Stimulated activated CD4-positive, alpha-beta T cell treated with anti-CD3 and anti-CD28 coated beads, TNF-alpha, amount 100 ng/mL, for 24 hours (primary cell): ENCODE measurements at regions not wholly inside any gene's neighbourhood (a gene's known extent, or its start where the extent isn't known, plus 50 kb on each side); places are given as distances from the start of the nearest gene placed in this dataset.
"Not testable (repeated sequence)": the region's sequence is repeated elsewhere in the genome, so short reads cannot be mapped to it uniquely, and the experiment has no call there.

Experiments
- DNase-seq, 3 experiments: peaks; one replicate each; pipeline ENCODE4 v3.0.0-alpha.2; 2020; ENCODE audit warnings: low read depth in 3 of 3

- DNase-seq = no peak
Measured at GRCh38 chr9:73996844-73997243, 500.3 kb upstream of the RORB start.

- no peak for DNase-seq
Measured at GRCh38 chr9:74001382-74001781, 495.8 kb upstream of the RORB start.

DNA sequence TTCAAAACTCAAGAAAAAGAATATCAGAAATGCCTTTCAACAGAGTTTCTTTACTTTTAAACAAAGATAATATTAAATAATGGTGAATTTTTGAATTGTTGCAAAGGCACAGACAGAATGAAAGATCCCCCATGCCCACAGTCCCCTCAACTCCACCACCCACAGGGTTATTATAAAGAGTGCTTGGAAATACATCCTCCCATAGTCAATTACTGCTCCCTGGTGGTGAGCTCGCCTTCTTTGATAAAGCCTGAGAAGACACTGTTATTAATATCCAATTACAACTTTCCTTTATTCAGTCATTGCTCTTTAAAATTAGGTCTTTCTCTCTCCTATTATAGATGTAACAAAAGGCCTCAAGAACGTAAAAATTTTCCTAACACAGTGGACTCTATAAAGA lies 490.2 kb upstream of the RORB start:
- DNase-seq = no peak

DNA sequence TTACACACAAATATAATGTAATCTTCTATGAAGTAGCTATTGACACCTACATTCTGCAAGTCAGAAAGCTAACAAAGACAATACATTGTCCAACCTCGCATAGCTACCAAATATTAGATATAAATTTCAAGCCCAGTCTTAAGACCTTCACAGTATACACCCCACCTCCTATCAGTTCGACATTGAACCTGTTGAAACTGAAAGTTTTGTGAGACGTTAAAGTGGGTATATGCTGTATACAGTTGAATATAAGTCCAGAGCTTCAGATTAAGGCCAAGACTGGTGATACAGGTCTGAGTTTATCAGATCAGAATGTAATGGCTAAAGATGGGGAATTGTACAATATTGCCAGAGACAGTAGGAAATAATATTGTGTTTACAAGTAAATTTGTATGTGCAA lies 489.3 kb upstream of the RORB start:
- DNase-seq = no peak

DNA sequence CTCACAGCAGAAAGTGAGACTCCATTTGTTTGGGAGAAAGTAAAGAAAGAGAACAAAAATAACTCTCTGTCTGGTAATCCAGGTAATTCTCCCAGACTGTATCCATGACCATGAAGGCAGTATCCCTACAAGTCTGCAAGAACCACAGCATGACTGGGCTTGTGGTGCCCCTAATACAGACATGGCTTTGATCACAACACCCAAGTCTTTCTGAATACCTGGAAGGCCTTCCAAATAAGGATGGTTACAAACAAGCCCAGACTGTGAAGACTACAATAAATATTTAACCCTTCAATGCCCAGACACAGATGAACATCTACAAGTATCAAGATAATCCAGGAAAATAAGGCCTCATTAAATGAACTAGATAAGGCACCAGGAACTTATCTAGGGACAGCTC lies 481.1 kb upstream of the RORB start:
- no peak for DNase-seq

DNA sequence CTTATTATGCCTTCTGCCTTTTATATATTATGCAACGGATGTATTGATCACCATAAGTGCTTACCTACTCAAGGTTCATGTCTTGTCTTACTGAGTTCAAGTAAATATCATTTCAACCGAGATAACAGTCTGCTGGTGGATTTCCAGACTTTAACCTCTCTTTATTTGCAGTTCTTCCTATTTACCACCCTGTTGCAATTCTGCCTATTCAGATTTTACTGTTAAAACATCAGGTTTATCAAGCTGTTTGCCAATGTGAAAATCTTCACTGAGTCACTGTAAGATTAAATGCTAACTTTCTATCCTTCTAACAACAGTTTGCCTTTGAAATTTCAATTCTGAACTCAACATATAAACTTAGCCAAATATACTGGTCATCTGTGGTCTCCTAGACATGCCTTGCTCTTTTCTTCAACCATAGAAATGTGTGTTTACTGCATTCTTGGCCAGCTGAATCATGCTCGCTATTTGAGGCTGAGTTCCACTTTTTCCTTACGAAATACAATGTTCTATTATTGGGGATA lies 471.7 kb upstream of the RORB start:
- DNase-seq = no peak

DNA sequence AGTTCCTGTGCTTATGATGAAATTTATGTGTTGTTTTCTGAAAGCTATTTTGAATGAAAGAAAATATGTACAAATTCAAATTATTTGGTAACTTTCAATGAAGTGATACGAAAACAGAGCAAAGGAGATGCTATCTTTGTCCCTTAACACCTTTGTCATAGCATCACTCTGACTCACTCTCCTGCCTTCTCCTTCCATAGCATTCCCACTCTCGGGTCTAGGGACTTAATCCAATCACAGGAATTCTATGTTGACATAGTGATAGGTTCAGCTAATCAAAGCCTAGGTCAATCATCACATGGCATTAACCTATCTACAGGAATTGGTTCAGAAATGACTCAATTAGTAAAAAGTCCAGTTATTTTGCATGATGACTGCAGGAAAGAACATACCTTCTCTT lies 464.7 kb upstream of the RORB start:
- DNase-seq = no peak

DNA sequence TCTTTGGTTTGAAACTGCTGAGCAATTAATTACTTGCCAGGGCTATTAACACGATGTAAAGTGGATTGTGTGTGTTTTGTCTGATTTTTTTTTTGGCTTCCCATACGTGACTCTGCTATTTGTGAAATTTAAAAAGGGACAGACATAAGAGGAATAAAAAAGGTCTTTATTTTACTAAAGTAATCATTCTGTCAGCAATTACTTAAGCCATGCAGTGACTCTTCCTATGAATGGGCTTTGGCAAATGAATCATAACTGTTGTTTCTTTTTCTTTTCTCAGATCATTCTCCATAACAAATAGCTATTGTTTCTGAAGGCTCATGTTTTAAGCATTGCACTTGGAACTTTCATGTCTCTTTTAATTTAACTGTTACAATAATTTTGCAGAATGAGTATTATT lies 461.3 kb upstream of the RORB start:
- no peak for DNase-seq

DNA sequence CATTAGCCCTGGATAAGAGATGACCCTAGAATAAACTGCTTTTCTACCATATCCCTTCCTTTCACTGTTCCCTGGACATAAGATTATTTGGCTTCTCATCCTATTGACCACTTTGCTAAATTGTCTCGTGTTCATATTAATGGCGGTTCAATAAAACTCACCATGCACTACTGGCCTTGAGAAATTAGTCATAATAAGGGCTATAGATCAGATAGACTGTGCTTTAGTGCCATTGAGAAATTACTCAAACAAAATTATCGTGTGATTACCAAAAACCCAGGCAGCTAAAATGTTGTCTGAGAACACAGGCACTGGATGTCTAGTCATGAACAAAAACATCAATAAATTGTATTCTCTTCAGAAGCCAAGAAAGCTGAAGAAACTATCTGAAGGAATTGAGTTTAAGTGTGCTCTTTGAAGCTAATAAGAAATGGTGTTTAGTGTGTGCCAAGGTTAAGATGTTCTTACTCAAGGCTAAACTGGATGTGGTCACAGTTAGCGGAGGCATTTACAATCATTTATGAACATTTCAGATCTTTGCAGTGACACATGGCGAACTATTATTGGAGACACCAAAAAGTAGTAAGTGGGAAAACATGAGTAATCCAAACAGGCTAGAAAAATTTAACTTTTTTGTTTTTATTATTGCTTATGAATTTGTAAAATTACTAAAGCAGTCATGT lies 460.4 kb upstream of the RORB start:
- no peak for DNase-seq

DNA sequence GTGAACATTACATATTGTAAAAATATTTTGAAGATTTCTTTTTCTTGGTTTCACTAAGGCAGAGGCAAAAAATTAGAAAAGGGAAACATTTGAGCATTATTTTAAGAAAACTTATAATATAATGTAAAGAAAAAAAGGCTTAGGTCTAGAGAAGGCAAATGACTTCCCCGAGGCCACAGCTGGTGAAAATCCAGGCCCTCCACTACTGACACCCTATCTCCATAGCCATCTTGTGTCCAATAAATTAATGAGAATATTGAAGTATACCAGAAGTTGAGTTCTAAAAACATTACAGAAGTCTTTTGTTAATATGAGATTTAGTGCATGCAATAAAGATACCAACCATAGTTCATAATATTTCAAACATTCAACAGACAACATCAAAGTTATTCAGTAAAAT lies 459.9 kb upstream of the RORB start:
- DNase-seq = no peak

DNA sequence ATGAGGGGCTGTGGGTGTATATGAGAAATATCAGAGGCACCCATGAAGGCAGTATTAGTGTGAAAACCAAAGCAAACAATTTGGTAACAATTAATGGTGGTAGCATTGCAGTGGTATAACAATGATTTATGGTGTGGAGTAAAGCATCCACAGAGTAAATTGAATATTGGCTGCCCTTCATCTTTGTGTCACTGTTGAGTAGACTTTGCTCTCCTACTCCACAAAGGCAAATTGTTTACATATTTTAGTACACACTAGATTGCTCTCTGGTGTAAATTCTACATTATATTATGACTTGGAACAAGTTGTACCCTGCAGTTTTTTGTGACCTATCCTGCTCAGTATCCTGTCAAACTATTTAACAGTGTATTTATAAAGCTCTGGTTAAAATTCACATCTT lies 455.5 kb upstream of the RORB start:
- no peak for DNase-seq

DNA sequence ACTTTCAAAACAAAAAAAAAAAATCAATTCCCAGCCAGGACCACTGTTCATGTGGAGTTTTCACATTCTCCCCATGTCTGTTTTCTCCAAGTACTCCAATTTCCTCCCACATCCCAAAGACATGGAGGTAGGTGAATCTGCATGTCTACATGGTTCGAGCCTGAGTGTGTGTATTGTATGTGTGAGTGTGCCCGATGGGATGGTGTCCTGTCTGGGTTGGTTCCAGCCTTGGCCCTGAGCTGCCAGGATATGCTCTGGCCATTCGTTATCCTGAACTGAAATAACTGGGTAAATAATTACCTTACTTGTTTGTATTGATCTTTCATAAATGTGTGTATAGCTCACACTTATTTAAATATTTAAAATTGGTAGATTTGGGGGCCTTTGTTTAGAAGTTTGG lies 452.3 kb upstream of the RORB start:
- no peak for DNase-seq

- no peak for DNase-seq
Measured at GRCh38 chr9:74056023-74056422, 441.1 kb upstream of the RORB start.

GRCh38 chr9:74057051-74057450 lies 440.1 kb upstream of the RORB start:
- DNase-seq = not testable (repeated sequence)

DNA sequence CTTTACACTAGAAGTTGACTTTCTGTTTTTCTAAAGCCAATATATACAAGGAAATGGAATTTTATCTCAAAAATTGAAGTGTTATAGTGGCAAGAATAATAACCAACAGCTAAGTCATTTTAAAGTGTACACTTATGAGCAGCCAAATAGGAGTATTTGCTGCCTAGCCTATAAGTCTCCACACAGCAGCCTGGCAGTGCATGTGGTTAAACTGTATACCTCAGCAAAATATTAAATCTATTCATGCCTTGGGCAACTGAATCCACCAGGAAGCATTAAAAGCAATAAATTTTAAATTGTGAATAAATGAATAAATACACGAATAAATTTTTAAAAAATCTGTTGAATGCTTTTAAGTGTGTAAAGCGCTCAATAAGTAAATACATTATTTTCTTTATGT lies 432.4 kb upstream of the RORB start:
- no peak for DNase-seq

DNA sequence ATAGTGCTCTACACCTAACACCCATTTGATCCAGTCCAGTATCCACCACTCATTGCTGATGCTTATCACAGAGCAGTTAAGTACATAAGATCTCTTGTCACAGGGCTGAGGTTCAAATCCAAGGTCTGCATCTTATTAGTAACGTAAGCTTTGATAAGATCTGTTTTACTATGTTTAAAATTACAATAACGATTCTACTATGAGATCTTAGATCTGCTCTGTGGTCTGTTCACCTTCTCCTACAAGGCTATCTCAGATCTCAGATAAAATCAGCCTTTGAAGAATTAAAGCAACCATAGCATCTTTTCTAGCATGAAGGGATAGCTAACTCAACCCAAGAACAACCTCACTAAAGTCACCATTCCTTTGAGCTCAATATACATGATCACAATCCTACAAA lies 431.0 kb upstream of the RORB start:
- DNase-seq = no peak

- no peak for DNase-seq
Measured at GRCh38 chr9:74066605-74067004, 430.5 kb upstream of the RORB start.

GRCh38 chr9:74071502-74071901 lies 425.6 kb upstream of the RORB start:
- DNase-seq = no peak

DNA sequence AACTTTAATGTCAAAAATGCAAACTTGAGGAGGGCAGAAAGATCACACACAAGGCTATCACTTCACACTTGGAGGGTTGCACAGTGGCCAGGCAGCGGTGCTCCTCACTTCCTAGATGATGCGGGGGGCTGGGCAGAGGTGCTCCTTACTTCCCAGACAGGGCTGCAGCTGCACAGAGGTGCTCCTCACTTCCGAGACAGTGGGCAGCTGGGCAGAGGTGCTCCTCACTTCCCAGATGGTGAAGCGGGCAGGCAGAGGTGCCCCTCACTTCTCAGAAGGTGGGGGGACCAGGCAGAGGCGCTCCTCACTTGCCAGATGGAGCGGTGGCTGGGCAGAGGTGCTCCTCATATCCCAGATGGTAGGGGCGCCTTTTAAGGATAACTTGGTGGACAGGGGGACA lies 423.2 kb upstream of the RORB start:
- no peak for DNase-seq

- no peak for DNase-seq
Measured at GRCh38 chr9:74078647-74079046, 418.5 kb upstream of the RORB start.

DNA sequence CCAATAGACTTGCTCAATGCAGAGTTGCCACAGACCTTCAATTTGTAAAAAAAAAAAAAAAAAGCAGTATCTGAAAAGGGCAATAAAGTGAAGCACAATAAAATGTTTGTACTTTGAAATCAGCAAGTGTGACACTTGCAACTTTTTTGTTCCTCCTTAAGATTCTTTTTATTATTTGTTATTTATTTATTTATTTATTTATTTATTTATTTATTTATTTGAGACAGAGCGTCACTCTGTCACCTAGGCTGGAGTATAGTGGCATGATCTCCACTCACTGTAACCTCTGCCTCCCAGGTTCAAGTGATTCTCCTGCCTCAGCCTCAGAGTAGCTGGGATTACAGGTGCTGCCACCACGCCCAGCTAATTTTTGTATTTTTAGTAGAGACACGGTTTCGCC lies 416.5 kb upstream of the RORB start:
- not testable (repeated sequence) for DNase-seq

- DNase-seq = no peak
Measured at GRCh38 chr9:74083681-74084433, 413.3 kb upstream of the RORB start.

DNA sequence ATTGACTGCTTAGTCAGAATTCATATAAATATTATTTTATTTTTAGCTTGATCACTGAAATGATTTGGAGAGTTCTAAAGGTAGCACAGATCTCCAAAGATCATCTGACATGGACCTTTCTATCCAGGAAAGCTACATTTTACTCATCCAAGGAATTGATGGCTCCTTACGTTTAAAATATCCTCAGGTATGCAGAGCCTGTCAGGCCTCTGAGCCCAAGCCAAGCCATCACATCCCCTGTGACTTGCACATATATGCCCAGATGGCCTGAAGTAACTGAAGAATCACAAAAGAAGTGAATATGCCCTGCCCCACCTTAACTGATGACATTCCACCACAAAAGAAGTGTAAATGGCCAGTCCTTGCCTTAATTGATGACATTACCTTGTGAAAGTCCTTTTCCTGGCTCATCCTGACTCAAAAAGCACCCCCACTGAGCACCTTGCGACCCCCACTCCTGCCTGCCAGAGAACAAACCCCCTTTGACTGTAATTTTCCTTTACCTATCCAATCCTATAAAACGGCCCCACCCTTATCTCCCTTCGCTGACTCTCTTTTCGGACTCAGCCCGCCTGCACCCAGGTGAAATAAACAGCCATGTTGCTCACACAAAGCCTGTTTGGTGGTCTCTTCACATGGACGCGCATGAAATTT lies 411.6 kb upstream of the RORB start:
- DNase-seq = not testable (repeated sequence)
